B cell (primary cell): ENCODE measurements at regions not wholly inside any gene's neighbourhood (a gene's known extent, or its start where the extent isn't known, plus 50 kb on each side); places are given as distances from the start of the nearest gene placed in this dataset.

Source experiments
- ATAC-seq: fragments of 200-7000 bp; cut with Tn5 transposase; one replicate; pipeline ENCODE4 v1.10.0; 2021; ENCODE audit warnings: low read depth, mild to moderate bottlenecking, moderate number of reproducible peaks, moderate library complexity
- CTCF ChIA-PET: fragments of 350-600 bp; sonication (Branson Sonifier 250); formaldehyde crosslinking; loops from one replicate; lab custom pipeline; 2021; ENCODE audit warnings: antibody characterized with exemption, inconsistent platforms; lab: Charles Lee
- POLR2A ChIA-PET: fragments of 350-600 bp; sonication (Branson Sonifier 250); formaldehyde crosslinking; loops from one replicate; lab custom pipeline; 2021; ENCODE audit warnings: antibody characterized with exemption; lab: Charles Lee
- DNase-seq: peaks from one replicate; pipeline ENCODE4 v3.0.0; 2013
- H2AFZ ChIP-seq: 2 replicates; pipeline ENCODE4 v1.6.1; 2012; ENCODE audit warnings: mild to moderate bottlenecking, low read depth, low read length; ENCODE audit not compliant: insufficient read depth, poor library complexity, severe bottlenecking
- H3K27ac ChIP-seq, 2 donors: 1 replicate in 1 of 2; 2 replicates in 1 of 2; pipeline ENCODE4 v1.5.1; 2012 to 2013; ENCODE audit warnings: low read length in 2 of 2, mild to moderate bottlenecking in 2 of 2, moderate library complexity in 1 of 2
- H3K27me3 ChIP-seq, 4 experiments: fragments of 200-600 bp in 1 of 4; sonication (generic) in 1 of 4; replicated peaks in 1 of 4; 1 replicate in 2 of 4; 2 replicates in 2 of 4; pipeline versions ENCODE4 v1.6.1 to v1.7.0; 2013 to 2016; ENCODE audit warnings: low read length in 3 of 4, mild to moderate bottlenecking in 2 of 4, mixed read lengths in 1 of 4, moderate library complexity in 1 of 4; ENCODE audit not compliant: insufficient read depth in 4 of 4, control insufficient read depth in 3 of 4; ENCODE audit errors: control extremely low read depth in 1 of 4
- H3K36me3 ChIP-seq, 2 experiments: replicated peaks in 1 of 2; 1 replicate in 1 of 2; 2 replicates in 1 of 2; pipeline versions ENCODE4 v1.6.1 to v1.7.1; 2013; ENCODE audit warnings: low read length in 1 of 2; ENCODE audit not compliant: insufficient read depth in 2 of 2, control insufficient read depth in 1 of 2; ENCODE audit errors: control extremely low read depth in 1 of 2, extremely low read depth in 1 of 2
- H3K4me1 ChIP-seq, 2 donors: fragments of 200-600 bp in 1 of 2; sonication (generic) in 1 of 2; 1 replicate in 1 of 2; 2 replicates in 1 of 2; pipeline versions ENCODE4 v1.5.1 to v1.6.1; 2013 to 2017; ENCODE audit warnings: low read length in 2 of 2; ENCODE audit not compliant: control insufficient read depth in 2 of 2, insufficient read depth in 2 of 2
- H3K4me2 ChIP-seq: replicated peaks from 2 replicates; pipeline ENCODE3; 2012; ENCODE audit warnings: mild to moderate bottlenecking, low read depth, low read length; ENCODE audit not compliant: poor library complexity, severe bottlenecking
- H3K4me3 ChIP-seq, 5 experiments: fragments of 200-600 bp in 1 of 5; sonication (generic) in 1 of 5; 1 replicate in 3 of 5; 2 replicates in 2 of 5; pipeline versions ENCODE4 v1.5.1 to v1.7.0; 2011 to 2016; ENCODE audit warnings: low read length in 4 of 5, mild to moderate bottlenecking in 4 of 5, low read depth in 2 of 5, control low read depth in 1 of 5, moderate library complexity in 1 of 5; ENCODE audit not compliant: insufficient read depth in 1 of 5; ENCODE audit errors: control extremely low read depth in 1 of 5, extremely low read depth in 1 of 5
- H3K79me2 ChIP-seq: fragments of 200-600 bp; sonication (generic); one replicate; pipeline ENCODE4 v1.6.0; 2016; ENCODE audit warnings: low read length; ENCODE audit not compliant: control insufficient read depth, insufficient read depth
- H3K9ac ChIP-seq: fragments of 200-600 bp; sonication (generic); 2 replicates; pipeline ENCODE4 v1.6.1; 2017; ENCODE audit warnings: mild to moderate bottlenecking, low read length, moderate library complexity
- H3K9me3 ChIP-seq, 3 donors: one replicate each; pipeline versions ENCODE4 v1.6.1 to v1.7.1; 2013; ENCODE audit warnings: low read length in 2 of 3; ENCODE audit not compliant: control insufficient read depth in 2 of 3, insufficient read depth in 1 of 3; ENCODE audit errors: control extremely low read depth in 1 of 3
- H4K20me1 ChIP-seq: 2 replicates; pipeline ENCODE4 v1.6.0; 2012; ENCODE audit warnings: mild to moderate bottlenecking, low read length; ENCODE audit not compliant: insufficient read depth, control insufficient read depth, poor library complexity, severe bottlenecking
- H3K27ac Mint-ChIP-seq: one replicate; pipeline ENCODE4 v1.8.0; 2021; ENCODE audit warnings: mixed read lengths
- H3K27me3 Mint-ChIP-seq: one replicate; pipeline ENCODE4 v1.8.0; 2021; ENCODE audit warnings: mixed read lengths
- H3K4me1 Mint-ChIP-seq: one replicate; pipeline ENCODE4 v1.8.0; 2021; ENCODE audit warnings: mixed read lengths
- H3K4me3 Mint-ChIP-seq: one replicate; pipeline ENCODE4 v1.8.0; 2021; ENCODE audit warnings: mixed read lengths
- H3K9me3 Mint-ChIP-seq: one replicate; pipeline ENCODE4 v1.8.0; 2022; ENCODE audit warnings: mixed read lengths; ENCODE audit not compliant: insufficient read depth
- EZH2 ChIP-seq: IDR thresholded peaks from 2 replicates; pipeline ENCODE4 v1.6.1; 2012; ENCODE audit warnings: borderline replicate concordance, low read depth, mild to moderate bottlenecking, moderate library complexity, low read length; ENCODE audit not compliant: insufficient read depth, poor library complexity, severe bottlenecking
- WGBS: methylation state at CpG from one replicate; pipeline ENCODE4 v1.1.5; 2013; ENCODE audit warnings: missing lambda C conversion rate; ENCODE audit not compliant: insufficient coverage; 5-methylcytosine and 5-hydroxymethylcytosine counted together
- intact Hi-C: fragments of 100-400 bp; cut with micrococcal nuclease; formaldehyde crosslinking; loops from one replicate; pipeline ENCODE4 v1.10.0; 2022
- TF ChIP-seq, protein P1 (sequence below): fragments of 200-600 bp; IDR thresholded peaks from one replicate; pipeline ENCODE4 v1.8.0; 2022; ENCODE audit warnings: antibody characterized with exemption, mild to moderate bottlenecking

DNA sequence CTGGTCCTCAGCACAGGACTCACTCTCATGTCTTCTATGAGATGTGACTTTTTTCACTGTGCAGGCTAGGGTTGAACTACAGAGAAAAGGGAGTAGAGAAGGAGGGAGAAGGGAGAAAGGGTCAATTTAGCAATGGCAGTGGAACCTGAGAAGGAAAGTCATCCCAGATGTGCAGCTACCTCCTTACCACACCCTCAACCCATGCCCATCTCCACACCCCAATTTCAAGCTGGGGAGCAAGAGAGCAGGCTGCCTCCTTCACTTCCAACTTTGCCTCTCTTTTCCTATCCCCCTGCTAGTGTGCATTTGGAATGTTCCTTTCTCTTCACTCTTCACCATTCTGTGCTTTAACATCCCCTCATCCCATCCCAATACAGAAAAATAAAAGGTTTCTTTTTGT lies 163.5 kb upstream of the MAP3K1 start:
- Histone ChIP-seq H3K27me3 (no peaks in the 10 kb centered on the region), H3K4me2 (no peak overlapping the region), H3K4me3 (no peak overlapping the region), H3K9me3 (no peaks in the 10 kb centered on the region), H4K20me1 (no peaks in the 10 kb centered on the region), H3K27ac (no peak overlapping the region), H3K79me2 (no peaks in the 10 kb centered on the region), H3K9ac (no peak overlapping the region), H3K36me3 (no peaks in the 10 kb centered on the region), H3K4me1 (peaks cover 0 to 3% of the 10 kb centered on the region in 2 donors), H2AFZ (no peak overlapping the region)
- no peaks in the 10 kb centered on the region for H3K9me3 Mint-ChIP-seq
- peaks cover 21% of the 10 kb centered on the region for H3K4me1 Mint-ChIP-seq
- ATAC-seq (no peak), DNase-seq (no peak)
- TF ChIP-seq, protein P1, sequence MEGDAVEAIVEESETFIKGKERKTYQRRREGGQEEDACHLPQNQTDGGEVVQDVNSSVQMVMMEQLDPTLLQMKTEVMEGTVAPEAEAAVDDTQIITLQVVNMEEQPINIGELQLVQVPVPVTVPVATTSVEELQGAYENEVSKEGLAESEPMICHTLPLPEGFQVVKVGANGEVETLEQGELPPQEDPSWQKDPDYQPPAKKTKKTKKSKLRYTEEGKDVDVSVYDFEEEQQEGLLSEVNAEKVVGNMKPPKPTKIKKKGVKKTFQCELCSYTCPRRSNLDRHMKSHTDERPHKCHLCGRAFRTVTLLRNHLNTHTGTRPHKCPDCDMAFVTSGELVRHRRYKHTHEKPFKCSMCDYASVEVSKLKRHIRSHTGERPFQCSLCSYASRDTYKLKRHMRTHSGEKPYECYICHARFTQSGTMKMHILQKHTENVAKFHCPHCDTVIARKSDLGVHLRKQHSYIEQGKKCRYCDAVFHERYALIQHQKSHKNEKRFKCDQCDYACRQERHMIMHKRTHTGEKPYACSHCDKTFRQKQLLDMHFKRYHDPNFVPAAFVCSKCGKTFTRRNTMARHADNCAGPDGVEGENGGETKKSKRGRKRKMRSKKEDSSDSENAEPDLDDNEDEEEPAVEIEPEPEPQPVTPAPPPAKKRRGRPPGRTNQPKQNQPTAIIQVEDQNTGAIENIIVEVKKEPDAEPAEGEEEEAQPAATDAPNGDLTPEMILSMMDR, result no peak
- TF ChIP-seq EZH2, result no peak
- H3K4me3 Mint-ChIP-seq, result no peak overlapping the region
- intact Hi-C loops, result no loop called here
- POLR2A ChIA-PET, result interaction anchor here (0.6 kb wide), 1 partner anchor 538 kb away, joined by 4 read pairs; no protein-coding TSS in a partner anchor
- CTCF ChIA-PET, result interaction anchor here (1.1 kb wide), 1 partner anchor 18 kb away, joined by 3 read pairs; no protein-coding TSS in a partner anchor
- no peak overlapping the region for H3K27ac Mint-ChIP-seq
- H3K27me3 Mint-ChIP-seq, result no peaks in the 10 kb centered on the region

DNA sequence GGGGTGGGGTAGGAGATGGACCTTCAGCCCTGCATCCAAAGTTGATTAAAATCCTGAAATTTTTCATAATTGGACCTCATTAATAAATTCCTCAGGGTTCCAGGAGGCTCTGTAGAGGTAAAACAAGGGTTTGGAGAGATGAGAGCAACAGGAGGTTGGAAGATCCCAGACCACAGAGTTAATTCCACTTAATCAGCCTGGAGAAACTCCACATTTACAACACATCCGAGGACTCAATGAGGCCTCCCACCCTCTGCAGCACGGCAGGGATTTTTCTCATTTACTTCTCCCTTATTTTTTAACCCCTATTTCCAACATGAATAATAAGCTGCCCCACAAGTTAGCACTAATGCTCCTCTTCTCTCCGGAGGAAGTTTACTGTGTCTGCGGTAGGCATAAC lies 165.0 kb upstream of the MAP3K1 start:
- H3K27ac ChIP-seq, result no peak overlapping the region
- no peaks in the 10 kb centered on the region for H3K9me3 ChIP-seq
- no peak for ATAC-seq
- WGBS, result 96% methylated on average over 2 of the region's 4 CpGs
- no peaks in the 10 kb centered on the region for H3K27me3 Mint-ChIP-seq
- no peaks in the 10 kb centered on the region for H3K79me2 ChIP-seq
- no peak overlapping the region for H3K27ac Mint-ChIP-seq
- H3K9me3 Mint-ChIP-seq, result no peaks in the 10 kb centered on the region
- H3K4me2 ChIP-seq, result no peak overlapping the region
- no peak overlapping the region for H3K4me3 ChIP-seq
- intact Hi-C loops, result no loop called here
- peaks cover 0 to 3% of the 10 kb centered on the region in 2 donors for H3K4me1 ChIP-seq
- H3K4me3 Mint-ChIP-seq, result no peak overlapping the region
- TF ChIP-seq, protein P1, result no peak
- no peak for TF ChIP-seq EZH2
- no peak for DNase-seq
- H3K36me3 ChIP-seq, result no peaks in the 10 kb centered on the region
- ChIA-PET POLR2A (interaction anchor here (1.1 kb wide), 1 partner anchor 19 kb away, joined by 3 read pairs; no protein-coding TSS in a partner anchor), CTCF (no interaction called here)
- H4K20me1 ChIP-seq, result no peaks in the 10 kb centered on the region
- H3K4me1 Mint-ChIP-seq, result peaks cover 22% of the 10 kb centered on the region
- no peaks in the 10 kb centered on the region for H3K27me3 ChIP-seq
- H3K9ac ChIP-seq, result no peak overlapping the region
- H2AFZ ChIP-seq, result no peak overlapping the region
